GM18870 (cell line): ENCODE measurements at regions not wholly inside any gene's neighbourhood (a gene's known extent, or its start where the extent isn't known, plus 50 kb on each side); places are given as distances from the start of the nearest gene placed in this dataset.
"Not testable (repeated sequence)": the region's sequence is repeated elsewhere in the genome, so short reads cannot be mapped to it uniquely, and the experiment has no call there.

Experiments
- ATAC-seq: cut with Tn5 transposase; IDR thresholded peaks from one replicate; pipeline ENCODE4 v1.9.1; 2021; ENCODE audit warnings: moderate library complexity; ENCODE audit not compliant: unreplicated experiment

GRCh38 chr18:75862458-75862857 lies 435.0 kb upstream of the SMIM21 start:
- no peak for ATAC-seq

DNA sequence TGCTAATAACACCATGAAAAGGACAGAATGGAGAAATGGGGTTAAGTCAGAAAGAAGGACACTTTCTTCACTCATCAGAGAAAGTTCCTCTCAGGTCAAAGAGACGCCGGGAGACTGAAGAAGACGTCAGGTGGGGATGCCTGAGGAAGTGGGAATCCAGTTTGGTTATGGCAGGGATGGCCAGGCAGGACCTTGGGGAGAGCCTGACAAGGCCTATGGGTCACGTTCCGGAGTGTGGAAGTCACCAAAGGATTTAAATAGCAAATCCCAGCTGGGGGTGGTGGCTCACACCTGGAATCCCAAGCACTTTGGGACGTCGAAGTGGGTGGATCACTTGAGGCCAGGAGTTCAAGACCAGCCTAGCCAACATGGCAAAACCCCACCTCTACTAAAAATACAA lies 432.7 kb upstream of the SMIM21 start:
- ATAC-seq = no peak

GRCh38 chr18:75859533-75859932 lies 432.0 kb upstream of the SMIM21 start:
- no peak for ATAC-seq

DNA sequence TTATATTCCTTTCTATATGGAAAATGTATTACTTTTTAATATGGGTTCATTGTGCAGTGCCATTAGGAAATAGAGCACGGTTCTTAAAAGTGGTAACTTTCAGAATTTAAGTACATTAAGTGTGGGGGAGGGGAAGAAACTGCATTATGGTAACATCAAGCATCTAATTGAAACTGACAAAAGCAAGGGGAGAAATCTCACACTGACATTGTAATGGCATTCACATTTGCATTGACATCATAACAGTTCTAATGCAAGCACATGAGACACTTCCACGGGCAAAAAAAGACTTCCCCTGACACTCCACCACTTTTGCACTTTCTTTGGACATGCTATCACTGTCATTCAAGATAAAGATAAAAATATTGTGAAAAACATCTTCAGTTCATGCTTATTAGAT lies 431.3 kb upstream of the SMIM21 start:
- ATAC-seq = no peak

DNA sequence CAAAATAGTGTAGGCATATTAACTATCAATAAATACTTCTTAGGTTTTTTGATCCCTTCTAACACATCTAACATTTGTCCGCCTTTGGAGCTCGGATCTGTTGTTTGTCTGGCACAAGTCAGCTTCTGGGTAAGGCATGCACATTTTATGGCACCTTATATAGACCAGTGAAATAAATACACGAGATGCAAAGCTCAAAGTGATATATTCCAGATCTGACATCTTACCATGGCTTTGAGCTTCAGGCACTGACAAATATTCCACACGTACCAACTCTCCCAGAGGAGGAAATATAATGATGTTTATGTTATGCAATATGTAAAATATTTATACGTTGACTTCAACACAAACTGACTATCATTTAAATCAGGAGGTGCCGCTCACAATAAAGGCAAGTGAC lies 430.1 kb upstream of the SMIM21 start:
- no peak for ATAC-seq

DNA sequence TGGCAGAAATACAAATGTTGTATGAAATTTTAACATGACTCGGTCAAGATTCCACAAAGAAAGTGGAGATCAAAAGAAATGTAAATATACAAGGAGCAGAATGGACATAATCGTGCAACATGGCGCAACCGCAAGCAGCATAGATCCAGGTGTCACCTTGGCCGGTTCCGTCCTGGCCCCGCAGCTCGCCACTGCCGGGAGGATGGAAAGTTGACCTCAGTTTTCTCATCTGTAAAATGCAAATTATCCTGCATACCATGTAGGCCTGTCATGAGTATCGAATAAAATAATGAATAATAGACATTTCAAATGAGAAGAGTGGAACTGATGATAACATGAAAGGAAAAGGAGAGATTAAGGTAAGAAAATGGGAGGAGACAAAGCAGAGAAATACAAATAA lies 427.3 kb upstream of the SMIM21 start:
- ATAC-seq = no peak

- no peak for ATAC-seq
These were observed 426.7 kb upstream of the SMIM21 start for GRCh38 chr18:75854174-75854573.

GRCh38 chr18:75846321-75846720 lies 418.8 kb upstream of the SMIM21 start:
- ATAC-seq = no peak

GRCh38 chr18:75845413-75845812 lies 417.9 kb upstream of the SMIM21 start:
- ATAC-seq = no peak

GRCh38 chr18:75844146-75844545 lies 416.6 kb upstream of the SMIM21 start:
- no peak for ATAC-seq

GRCh38 chr18:75840131-75840530 lies 412.6 kb upstream of the SMIM21 start:
- no peak for ATAC-seq

DNA sequence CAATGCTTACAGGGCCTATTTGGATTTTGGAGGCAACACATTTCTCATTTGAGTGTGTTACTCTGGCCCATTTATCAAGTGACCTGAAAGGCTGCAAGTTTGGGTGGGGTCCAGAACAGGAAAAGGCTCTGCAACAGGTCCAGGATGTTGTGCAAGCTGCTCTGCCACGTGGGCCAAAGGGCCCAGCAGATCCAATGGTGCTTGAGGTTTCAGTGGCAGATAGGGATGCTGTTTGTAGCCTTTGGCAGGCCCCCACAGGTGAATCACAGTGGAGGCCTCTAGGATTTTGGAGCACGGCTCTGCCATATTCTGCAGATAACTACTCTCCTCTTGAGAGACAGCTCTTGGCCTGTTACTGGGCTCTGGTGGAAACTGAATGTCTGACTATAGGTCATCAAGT lies 412.2 kb upstream of the SMIM21 start:
- not testable (repeated sequence) for ATAC-seq

DNA sequence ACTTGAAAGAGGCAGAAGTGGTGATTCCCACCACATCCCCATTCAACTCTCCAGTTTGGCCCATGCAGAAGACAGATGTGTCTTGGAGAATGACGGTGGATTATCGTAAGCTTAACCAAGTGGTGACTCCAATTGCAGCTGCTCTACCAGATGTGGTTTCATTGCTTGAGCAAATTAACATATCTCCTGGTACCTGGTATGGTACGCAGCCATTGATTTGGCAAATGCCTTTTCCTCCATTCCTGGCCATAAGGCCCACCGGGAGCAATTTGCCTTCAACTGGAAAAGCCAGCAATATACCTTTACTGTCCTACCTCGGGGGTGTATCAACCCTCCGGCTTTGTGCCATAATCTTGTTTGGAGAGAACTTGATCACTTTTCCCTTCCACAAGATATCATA lies 411.5 kb upstream of the SMIM21 start:
- ATAC-seq = no peak

GRCh38 chr18:75837316-75837715 lies 409.8 kb upstream of the SMIM21 start:
- ATAC-seq = no peak

- no peak for ATAC-seq
These were observed 409.0 kb upstream of the SMIM21 start for GRCh38 chr18:75836516-75836915.

DNA sequence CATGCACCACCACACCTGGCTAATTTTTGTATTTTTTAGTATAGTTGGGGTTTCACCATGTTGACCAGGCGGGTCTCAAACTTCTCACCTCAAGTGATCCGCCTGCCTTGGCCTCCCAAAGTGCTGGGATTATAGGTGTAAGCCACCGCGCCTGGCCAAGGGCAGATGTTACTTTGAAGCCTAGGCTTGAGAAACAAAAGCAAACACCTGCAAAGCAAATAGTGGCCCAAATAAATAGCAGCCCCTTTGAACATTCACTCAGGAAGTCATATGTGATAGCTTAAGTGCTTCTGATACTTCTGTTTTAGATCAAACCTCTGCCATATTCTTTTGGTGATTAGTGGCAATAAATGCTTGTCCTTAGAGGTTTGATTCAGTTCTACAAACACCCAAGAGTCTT lies 404.5 kb upstream of the SMIM21 start:
- no peak for ATAC-seq

- no peak for ATAC-seq
These were observed 403.3 kb upstream of the SMIM21 start for GRCh38 chr18:75830828-75831227.

GRCh38 chr18:75829091-75829490 lies 401.6 kb upstream of the SMIM21 start:
- no peak for ATAC-seq

DNA sequence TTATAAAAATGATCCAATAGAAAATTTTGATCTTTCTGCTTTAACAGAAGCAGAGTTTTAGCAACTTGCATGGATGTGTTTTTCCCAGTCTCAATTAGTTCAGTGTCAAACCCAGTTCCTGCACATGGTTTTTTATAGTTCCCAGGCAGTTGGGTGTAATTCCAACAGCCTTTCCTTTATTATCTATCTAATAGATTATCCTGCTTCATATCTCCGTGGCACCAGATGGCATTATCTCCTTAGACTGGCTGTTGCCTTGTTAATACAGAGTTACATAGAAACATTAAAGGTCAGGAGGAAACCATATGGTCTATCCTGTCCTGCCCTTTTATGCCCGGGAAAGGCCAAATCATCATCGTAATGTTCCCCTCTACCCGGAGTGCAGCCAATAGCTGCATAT lies 400.9 kb upstream of the SMIM21 start:
- ATAC-seq = no peak

DNA sequence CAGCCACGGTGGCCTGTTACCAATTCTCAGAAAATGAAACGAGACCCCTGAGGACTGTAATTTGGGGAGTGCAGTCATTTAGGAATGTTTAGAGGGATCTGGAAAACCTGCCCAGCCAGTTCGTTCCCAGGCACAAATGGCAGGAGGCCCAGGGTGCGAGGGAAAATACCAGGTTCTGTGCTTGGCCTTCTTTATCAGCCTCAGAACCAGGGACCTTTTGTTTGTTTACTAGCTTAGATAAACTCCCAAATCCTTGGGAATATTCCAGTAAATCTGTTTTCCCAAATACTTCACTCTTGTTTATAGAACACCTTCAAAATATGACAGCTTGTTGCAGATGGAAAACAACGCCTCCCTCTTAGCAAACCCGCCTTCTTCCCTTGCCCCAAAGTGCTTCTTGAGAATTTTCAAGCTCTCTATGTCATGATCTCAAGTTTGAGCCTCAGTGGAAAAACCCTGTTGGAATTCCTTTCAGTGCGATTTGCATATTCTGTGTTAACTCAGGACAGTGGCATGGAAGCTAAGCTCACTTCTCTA lies 400.3 kb upstream of the SMIM21 start:
- ATAC-seq = no peak

- ATAC-seq = no peak
These were observed 397.2 kb upstream of the SMIM21 start for GRCh38 chr18:75824661-75825060.

DNA sequence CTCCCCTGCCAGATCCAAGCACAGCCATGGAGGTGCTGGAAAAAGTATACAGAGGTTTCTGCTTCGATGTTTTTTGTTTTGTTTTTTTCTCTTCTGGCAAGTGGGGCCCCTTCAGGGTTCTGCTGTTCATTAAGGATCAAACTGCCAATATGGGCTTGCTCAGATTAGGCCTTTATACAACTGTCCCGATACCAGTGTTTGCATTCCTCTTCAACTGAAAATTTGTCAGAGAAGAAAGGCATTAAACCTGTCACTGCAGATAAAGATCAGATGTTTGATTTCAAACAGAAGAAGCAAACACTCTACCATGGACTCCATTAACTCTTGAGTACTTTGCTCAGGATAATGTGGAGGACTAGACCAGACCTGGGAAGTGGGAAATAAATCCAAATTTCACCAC lies 396.0 kb upstream of the SMIM21 start:
- no peak for ATAC-seq

DNA sequence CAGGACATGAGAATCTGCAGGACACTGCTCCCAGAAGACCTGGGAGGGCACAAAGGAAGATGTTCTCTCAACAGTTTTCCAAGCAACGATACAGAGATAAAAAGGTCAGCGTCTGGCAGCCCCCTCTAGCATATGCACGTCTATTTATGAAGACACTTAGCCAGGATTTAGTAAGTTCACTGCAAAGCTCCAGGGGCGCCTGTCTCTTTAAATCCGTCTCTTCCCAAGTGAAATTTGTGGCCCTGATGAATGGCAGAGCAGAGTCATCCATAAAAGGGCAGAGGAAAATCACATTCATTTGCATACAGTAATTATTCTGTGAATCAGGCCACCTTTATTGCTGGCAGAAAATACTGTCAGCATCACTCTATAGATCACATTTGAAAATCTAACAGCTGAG lies 390.9 kb upstream of the SMIM21 start:
- ATAC-seq = no peak

DNA sequence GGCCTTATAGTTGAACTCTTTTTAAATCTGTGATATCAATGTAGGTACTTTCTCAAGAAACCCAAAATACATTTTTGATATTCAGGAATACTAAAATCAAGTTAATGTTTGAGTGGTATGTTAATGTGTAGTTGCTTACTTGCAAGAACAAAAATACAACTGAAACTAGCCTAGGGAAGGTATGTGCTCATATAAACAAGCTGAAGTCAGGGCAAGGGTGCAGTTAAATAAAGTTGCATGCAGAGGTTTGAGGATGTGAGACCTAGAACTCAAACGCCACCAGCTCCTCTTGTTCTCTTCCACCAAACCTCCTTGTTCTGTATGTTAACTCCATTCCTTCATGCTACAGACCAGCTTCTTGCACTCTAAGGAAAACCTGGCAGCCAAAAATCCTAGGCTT lies 388.3 kb upstream of the SMIM21 start:
- no peak for ATAC-seq
